Ishikawa (cell line): ENCODE measurements at regions not wholly inside any gene's neighbourhood (a gene's known extent, or its start where the extent isn't known, plus 50 kb on each side); places are given as distances from the start of the nearest gene placed in this dataset.

Source experiments
- CEBPB ChIP-seq: IDR thresholded peaks from 2 replicates; pipeline ENCODE4 v1.6.1; 2012
- CREB1 ChIP-seq: IDR thresholded peaks from 2 replicates; pipeline ENCODE4 v1.6.1; 2012; ENCODE audit warnings: low read depth
- EGR1 ChIP-seq: IDR thresholded peaks from 2 replicates; pipeline ENCODE4 v1.6.1; 2012
- EP300 ChIP-seq: IDR thresholded peaks from 2 replicates; pipeline ENCODE4 v1.6.1; 2012; ENCODE audit warnings: borderline replicate concordance
- FOXM1 ChIP-seq: IDR thresholded peaks from 2 replicates; pipeline ENCODE4 v1.6.1; 2012; ENCODE audit warnings: low read depth, borderline replicate concordance
- NFIC ChIP-seq: IDR thresholded peaks from 2 replicates; pipeline ENCODE4 v1.6.1; 2012
- RAD21 ChIP-seq: IDR thresholded peaks from 2 replicates; pipeline ENCODE4 v1.6.1; 2012; ENCODE audit warnings: low read depth
- TAF1 ChIP-seq: IDR thresholded peaks from 2 replicates; pipeline ENCODE4 v1.6.1; 2012; ENCODE audit warnings: low read depth, mild to moderate bottlenecking
- TCF12 ChIP-seq: IDR thresholded peaks from 2 replicates; pipeline ENCODE4 v1.6.1; 2012; ENCODE audit warnings: low read depth
- TEAD4 ChIP-seq: IDR thresholded peaks from 2 replicates; pipeline ENCODE4 v1.6.1; 2012
- YY1 ChIP-seq: IDR thresholded peaks from 2 replicates; pipeline ENCODE4 v1.6.1; 2012; ENCODE audit warnings: low read depth
- ZBTB7A ChIP-seq: IDR thresholded peaks from 2 replicates; pipeline ENCODE4 v1.6.1; 2012; ENCODE audit warnings: low read depth
- TF ChIP-seq, protein P1 (sequence below): IDR thresholded peaks from 2 replicates; pipeline ENCODE4 v1.6.1; 2012; ENCODE audit warnings: low read depth, mild to moderate bottlenecking
- TF ChIP-seq, protein P2 (sequence below): IDR thresholded peaks from 2 replicates; pipeline ENCODE4 v1.6.1; 2012
- TF ChIP-seq, protein P3 (sequence below): IDR thresholded peaks from 2 replicates; pipeline ENCODE4 v1.6.1; 2012

GRCh38 chr13:70795484-70795883, 687.2 kb upstream of the KLHL1 start:
- TF ChIP-seq TCF12: no peak

DNA sequence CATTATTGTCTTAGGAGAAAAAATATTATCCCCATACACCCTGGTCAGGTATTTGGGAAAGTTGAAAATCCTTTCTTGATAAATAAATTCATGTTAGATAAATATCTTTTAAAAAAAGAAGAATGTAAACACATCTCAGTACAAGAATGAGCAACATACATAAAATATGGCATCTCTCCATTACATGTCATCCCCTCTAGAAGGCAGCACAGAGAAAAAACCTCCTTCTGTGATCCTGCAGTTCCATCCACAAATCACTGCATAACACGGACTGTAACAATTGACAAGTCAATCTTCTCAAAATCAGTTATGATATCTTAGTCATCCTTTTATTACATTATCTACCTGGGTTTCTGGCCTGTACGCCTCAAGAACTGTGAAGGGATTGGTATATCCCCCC, 683.9 kb upstream of the KLHL1 start:
- TF ChIP-seq TEAD4 (no peak), RAD21 (no peak), EGR1 (no peak), TCF12 (no peak), ZBTB7A (no peak), FOXM1 (no peak), NFIC (no peak)
- TF ChIP-seq, protein P1, sequence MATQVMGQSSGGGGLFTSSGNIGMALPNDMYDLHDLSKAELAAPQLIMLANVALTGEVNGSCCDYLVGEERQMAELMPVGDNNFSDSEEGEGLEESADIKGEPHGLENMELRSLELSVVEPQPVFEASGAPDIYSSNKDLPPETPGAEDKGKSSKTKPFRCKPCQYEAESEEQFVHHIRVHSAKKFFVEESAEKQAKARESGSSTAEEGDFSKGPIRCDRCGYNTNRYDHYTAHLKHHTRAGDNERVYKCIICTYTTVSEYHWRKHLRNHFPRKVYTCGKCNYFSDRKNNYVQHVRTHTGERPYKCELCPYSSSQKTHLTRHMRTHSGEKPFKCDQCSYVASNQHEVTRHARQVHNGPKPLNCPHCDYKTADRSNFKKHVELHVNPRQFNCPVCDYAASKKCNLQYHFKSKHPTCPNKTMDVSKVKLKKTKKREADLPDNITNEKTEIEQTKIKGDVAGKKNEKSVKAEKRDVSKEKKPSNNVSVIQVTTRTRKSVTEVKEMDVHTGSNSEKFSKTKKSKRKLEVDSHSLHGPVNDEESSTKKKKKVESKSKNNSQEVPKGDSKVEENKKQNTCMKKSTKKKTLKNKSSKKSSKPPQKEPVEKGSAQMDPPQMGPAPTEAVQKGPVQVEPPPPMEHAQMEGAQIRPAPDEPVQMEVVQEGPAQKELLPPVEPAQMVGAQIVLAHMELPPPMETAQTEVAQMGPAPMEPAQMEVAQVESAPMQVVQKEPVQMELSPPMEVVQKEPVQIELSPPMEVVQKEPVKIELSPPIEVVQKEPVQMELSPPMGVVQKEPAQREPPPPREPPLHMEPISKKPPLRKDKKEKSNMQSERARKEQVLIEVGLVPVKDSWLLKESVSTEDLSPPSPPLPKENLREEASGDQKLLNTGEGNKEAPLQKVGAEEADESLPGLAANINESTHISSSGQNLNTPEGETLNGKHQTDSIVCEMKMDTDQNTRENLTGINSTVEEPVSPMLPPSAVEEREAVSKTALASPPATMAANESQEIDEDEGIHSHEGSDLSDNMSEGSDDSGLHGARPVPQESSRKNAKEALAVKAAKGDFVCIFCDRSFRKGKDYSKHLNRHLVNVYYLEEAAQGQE: no peak

- TF ChIP-seq NFIC (no peak), CREB1 (no peak), FOXM1 (no peak), TEAD4 (no peak), CEBPB (no peak), ZBTB7A (no peak)
- TF ChIP-seq, protein P2, sequence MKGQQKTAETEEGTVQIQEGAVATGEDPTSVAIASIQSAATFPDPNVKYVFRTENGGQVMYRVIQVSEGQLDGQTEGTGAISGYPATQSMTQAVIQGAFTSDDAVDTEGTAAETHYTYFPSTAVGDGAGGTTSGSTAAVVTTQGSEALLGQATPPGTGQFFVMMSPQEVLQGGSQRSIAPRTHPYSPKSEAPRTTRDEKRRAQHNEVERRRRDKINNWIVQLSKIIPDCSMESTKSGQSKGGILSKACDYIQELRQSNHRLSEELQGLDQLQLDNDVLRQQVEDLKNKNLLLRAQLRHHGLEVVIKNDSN: no peak
Observed at GRCh38 chr13:70789751-70790150, 681.5 kb upstream of the KLHL1 start.

DNA sequence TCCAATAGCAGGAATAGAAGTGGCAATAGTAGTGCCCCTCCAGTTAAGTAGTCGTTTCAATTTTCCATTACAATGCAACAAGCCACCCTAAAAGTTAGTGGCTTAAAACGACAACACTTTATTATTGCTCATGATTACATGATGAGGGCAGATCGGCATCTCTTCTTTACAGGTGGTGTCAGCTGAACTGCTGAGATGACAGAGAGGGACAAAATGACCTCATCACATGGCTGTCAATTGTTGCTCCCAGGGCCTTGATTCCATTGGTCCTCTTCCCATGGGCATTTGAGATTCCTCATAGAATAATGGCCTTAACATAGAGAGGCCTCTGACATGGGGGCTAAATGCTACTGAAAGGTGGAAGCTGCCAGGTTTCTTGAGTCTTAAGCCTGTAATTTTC, 679.8 kb upstream of the KLHL1 start:
- TF ChIP-seq CEBPB (no peak), FOXM1 (no peak), TCF12 (no peak), NFIC (no peak), CREB1 (no peak), EGR1 (no peak), EP300 (no peak), ZBTB7A (no peak), YY1 (no peak), TAF1 (no peak), RAD21 (no peak), TEAD4 (no peak)
- TF ChIP-seq, protein P1: no peak
- TF ChIP-seq, protein P2: no peak
- TF ChIP-seq, protein P3, sequence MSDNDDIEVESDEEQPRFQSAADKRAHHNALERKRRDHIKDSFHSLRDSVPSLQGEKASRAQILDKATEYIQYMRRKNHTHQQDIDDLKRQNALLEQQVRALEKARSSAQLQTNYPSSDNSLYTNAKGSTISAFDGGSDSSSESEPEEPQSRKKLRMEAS: no peak

- TF ChIP-seq NFIC: no peak
- no peak for TF ChIP-seq TEAD4
- TF ChIP-seq RAD21: no peak
- TF ChIP-seq EP300: no peak
- no peak for TF ChIP-seq TCF12
- TF ChIP-seq, protein P3: no peak
- TF ChIP-seq FOXM1: no peak
Observed at GRCh38 chr13:70784207-70784989, 676.1 kb upstream of the KLHL1 start.

GRCh38 chr13:70769817-70770216, 661.6 kb upstream of the KLHL1 start:
- no peak for TF ChIP-seq EP300
- TF ChIP-seq, protein P3: no peak
- no peak for TF ChIP-seq EGR1
- no peak for TF ChIP-seq ZBTB7A
- TF ChIP-seq TAF1: no peak
- TF ChIP-seq NFIC: no peak
- no peak for TF ChIP-seq RAD21
- TF ChIP-seq, protein P1: no peak
- TF ChIP-seq CREB1: no peak
- no peak for TF ChIP-seq CEBPB
- TF ChIP-seq TCF12: no peak
- no peak for TF ChIP-seq FOXM1
- TF ChIP-seq YY1: no peak
- TF ChIP-seq, protein P2: no peak
- no peak for TF ChIP-seq TEAD4
